ENCODE measurements at regions not wholly inside any gene's neighbourhood (a gene's known extent, or its start where the extent isn't known, plus 50 kb on each side); places are given as distances from the start of the nearest gene placed in this dataset.
"Not testable (repeated sequence)": the region's sequence is repeated elsewhere in the genome, so short reads cannot be mapped to it uniquely, and the experiment has no call there.

- DNase-seq (no peak), ATAC-seq (ENCODE audit: low read depth) (no peak)
- Mint-ChIP-seq H3K27ac (no peak overlapping the region), H3K27me3 (peaks cover 6% of the 10 kb centered on the region), H3K36me3 (no peaks in the 10 kb centered on the region), H3K4me3 (no peak overlapping the region), H3K9me3 (no peaks in the 10 kb centered on the region), H3K4me1 (no peaks in the 10 kb centered on the region)
- POLR2A ChIA-PET, result no interaction called here
Measured at GRCh38 chr5:87541676-87542075, 128.9 kb upstream of the CCNH start.

GRCh38 chr5:87541033-87541432 is 128.3 kb upstream of the CCNH start:
- no peaks in the 10 kb centered on the region for H3K4me1 Mint-ChIP-seq
- H3K36me3 Mint-ChIP-seq, result no peaks in the 10 kb centered on the region
- POLR2A ChIA-PET, result no interaction called here
- no peak overlapping the region for H3K4me3 Mint-ChIP-seq
- no peak for ATAC-seq (ENCODE audit: low read depth)
- H3K27me3 Mint-ChIP-seq, result peaks cover 6% of the 10 kb centered on the region
- no peaks in the 10 kb centered on the region for H3K9me3 Mint-ChIP-seq
- no peak overlapping the region for H3K27ac Mint-ChIP-seq
- DNase-seq, result no peak

- H3K36me3 Mint-ChIP-seq, result no peaks in the 10 kb centered on the region
- peaks cover 5% of the 10 kb centered on the region for H3K27me3 Mint-ChIP-seq
- no peak overlapping the region for H3K4me3 Mint-ChIP-seq
- H3K27ac Mint-ChIP-seq, result no peak overlapping the region
- POLR2A ChIA-PET, result no interaction called here
- no peaks in the 10 kb centered on the region for H3K9me3 Mint-ChIP-seq
- DNase-seq (no peak), ATAC-seq (ENCODE audit: low read depth) (no peak)
- no peaks in the 10 kb centered on the region for H3K4me1 Mint-ChIP-seq
Measured at GRCh38 chr5:87539839-87540238, 127.1 kb upstream of the CCNH start.

GRCh38 chr5:87536365-87536764 is 123.6 kb upstream of the CCNH start:
- DNase-seq (no peak), ATAC-seq (ENCODE audit: low read depth) (no peak)
- Mint-ChIP-seq H3K9me3 (no peaks in the 10 kb centered on the region), H3K36me3 (no peaks in the 10 kb centered on the region), H3K4me1 (no peaks in the 10 kb centered on the region), H3K4me3 (no peak overlapping the region), H3K27me3 (no peaks in the 10 kb centered on the region), H3K27ac (no peak overlapping the region)
- POLR2A ChIA-PET, result no interaction called here

- H3K4me3 Mint-ChIP-seq, result no peak overlapping the region
- no peaks in the 10 kb centered on the region for H3K36me3 Mint-ChIP-seq
Measured at GRCh38 chr5:87535706-87536105, 123.0 kb upstream of the CCNH start.

GRCh38 chr5:87529486-87530076 is 116.9 kb upstream of the CCNH start:
- Mint-ChIP-seq H3K9me3 (no peaks in the 10 kb centered on the region), H3K4me3 (no peak overlapping the region), H3K4me1 (no peaks in the 10 kb centered on the region), H3K27me3 (no peaks in the 10 kb centered on the region), H3K36me3 (no peaks in the 10 kb centered on the region), H3K27ac (no peak overlapping the region)
- POLR2A ChIA-PET, result no interaction called here
- no peak for DNase-seq
- no peak for ATAC-seq (ENCODE audit: low read depth)

More at GRCh38 chr5:87535706-87536105, 123.0 kb upstream of the CCNH start:
- POLR2A ChIA-PET, result no interaction called here
- Mint-ChIP-seq H3K4me1 (no peaks in the 10 kb centered on the region), H3K27ac (no peak overlapping the region), H3K9me3 (no peaks in the 10 kb centered on the region), H3K27me3 (no peaks in the 10 kb centered on the region)
- ATAC-seq (ENCODE audit: low read depth), result no peak
- DNase-seq, result no peak

- H3K27ac Mint-ChIP-seq, result no peak overlapping the region
- H3K4me1 Mint-ChIP-seq, result no peaks in the 10 kb centered on the region
- ATAC-seq (ENCODE audit: low read depth), result no peak
- POLR2A ChIA-PET, result no interaction called here
- peaks cover 2% of the 10 kb centered on the region for H3K27me3 Mint-ChIP-seq
- no peak for DNase-seq
- H3K4me3 Mint-ChIP-seq, result no peak overlapping the region
- H3K9me3 Mint-ChIP-seq, result no peaks in the 10 kb centered on the region
- H3K36me3 Mint-ChIP-seq, result no peaks in the 10 kb centered on the region
Measured at GRCh38 chr5:87526131-87526530, 113.4 kb upstream of the CCNH start.

- Mint-ChIP-seq H3K27ac (no peak overlapping the region), H3K36me3 (no peaks in the 10 kb centered on the region), H3K4me3 (no peak overlapping the region), H3K27me3 (peaks cover 2% of the 10 kb centered on the region), H3K4me1 (no peaks in the 10 kb centered on the region), H3K9me3 (no peaks in the 10 kb centered on the region)
- no peak for DNase-seq
- ATAC-seq (ENCODE audit: low read depth), result no peak
- POLR2A ChIA-PET, result no interaction called here
Measured at GRCh38 chr5:87524217-87524616, 111.5 kb upstream of the CCNH start.

GRCh38 chr5:87511778-87512177 is 99.0 kb upstream of the CCNH start:
- ATAC-seq (ENCODE audit: low read depth); H3K36me3 Mint-ChIP-seq; H3K27ac Mint-ChIP-seq; H3K4me3 Mint-ChIP-seq; H3K9me3 Mint-ChIP-seq; POLR2A ChIA-PET; H3K4me1 Mint-ChIP-seq; DNase-seq; H3K27me3 Mint-ChIP-seq: not testable (repeated sequence)

GRCh38 chr5:87503004-87503403 is 90.3 kb upstream of the CCNH start:
- Mint-ChIP-seq H3K27ac (no peak overlapping the region), H3K27me3 (peaks cover 2% of the 10 kb centered on the region), H3K4me3 (no peak overlapping the region), H3K9me3 (no peaks in the 10 kb centered on the region), H3K4me1 (no peaks in the 10 kb centered on the region), H3K36me3 (no peaks in the 10 kb centered on the region)
- DNase-seq (no peak), ATAC-seq (ENCODE audit: low read depth) (no peak)
- POLR2A ChIA-PET, result no interaction called here

- Mint-ChIP-seq H3K36me3 (no peaks in the 10 kb centered on the region), H3K4me1 (no peaks in the 10 kb centered on the region), H3K27ac (no peak overlapping the region), H3K9me3 (peaks cover 2% of the 10 kb centered on the region), H3K27me3 (peaks cover under 1% of the 10 kb centered on the region), H3K4me3 (no peak overlapping the region)
- DNase-seq (no peak), ATAC-seq (ENCODE audit: low read depth) (no peak)
- POLR2A ChIA-PET, result no interaction called here
Measured at GRCh38 chr5:87499478-87500410, 87.0 kb upstream of the CCNH start.

All from activated naive CD8-positive, alpha-beta T cell treated with anti-CD3 and anti-CD28 coated beads, Interleukin-2, amount 10 ng/mL, durations not matched to agents 7 days and 5 days (primary cell).